Chondrocyte (in vitro differentiated cells): ENCODE measurements at regions not wholly inside any gene's neighbourhood (a gene's known extent, or its start where the extent isn't known, plus 50 kb on each side); places are given as distances from the start of the nearest gene placed in this dataset.

Experiments used
- DNase-seq: peaks from one replicate; pipeline ENCODE4 v3.0.0; 2021; ENCODE audit warnings: mixed read lengths, low spot score
- H3K27ac Mint-ChIP-seq: one replicate; pipeline ENCODE4 v1.8.0; 2021; ENCODE audit warnings: mild to moderate bottlenecking, moderate library complexity, mixed read lengths; ENCODE audit not compliant: unreplicated experiment
- H3K27me3 Mint-ChIP-seq: 2 replicates; pipeline ENCODE4 v1.8.0; 2021; ENCODE audit warnings: low read depth, mixed read lengths
- H3K36me3 Mint-ChIP-seq: 2 replicates; pipeline ENCODE4 v1.8.0; 2021; ENCODE audit warnings: low read depth, mixed read lengths
- H3K4me1 Mint-ChIP-seq: 2 replicates; pipeline ENCODE4 v1.8.0; 2021; ENCODE audit warnings: low read depth, mild to moderate bottlenecking, mixed read lengths
- H3K4me3 Mint-ChIP-seq: one replicate; pipeline ENCODE4 v1.8.0; 2021; ENCODE audit warnings: mild to moderate bottlenecking, moderate library complexity, mixed read lengths; ENCODE audit not compliant: unreplicated experiment
- H3K9me3 Mint-ChIP-seq: 2 replicates; pipeline ENCODE4 v1.8.0; 2021; ENCODE audit warnings: low read depth, mixed read lengths
- TF ChIP-seq, protein P1 (sequence below): fragments of 200-600 bp; sonication (generic); IDR thresholded peaks from 2 replicates; pipeline ENCODE4 v1.5.0; 2021; ENCODE audit warnings: antibody characterized with exemption, mild to moderate bottlenecking, moderate library complexity

- TF ChIP-seq, protein P1, sequence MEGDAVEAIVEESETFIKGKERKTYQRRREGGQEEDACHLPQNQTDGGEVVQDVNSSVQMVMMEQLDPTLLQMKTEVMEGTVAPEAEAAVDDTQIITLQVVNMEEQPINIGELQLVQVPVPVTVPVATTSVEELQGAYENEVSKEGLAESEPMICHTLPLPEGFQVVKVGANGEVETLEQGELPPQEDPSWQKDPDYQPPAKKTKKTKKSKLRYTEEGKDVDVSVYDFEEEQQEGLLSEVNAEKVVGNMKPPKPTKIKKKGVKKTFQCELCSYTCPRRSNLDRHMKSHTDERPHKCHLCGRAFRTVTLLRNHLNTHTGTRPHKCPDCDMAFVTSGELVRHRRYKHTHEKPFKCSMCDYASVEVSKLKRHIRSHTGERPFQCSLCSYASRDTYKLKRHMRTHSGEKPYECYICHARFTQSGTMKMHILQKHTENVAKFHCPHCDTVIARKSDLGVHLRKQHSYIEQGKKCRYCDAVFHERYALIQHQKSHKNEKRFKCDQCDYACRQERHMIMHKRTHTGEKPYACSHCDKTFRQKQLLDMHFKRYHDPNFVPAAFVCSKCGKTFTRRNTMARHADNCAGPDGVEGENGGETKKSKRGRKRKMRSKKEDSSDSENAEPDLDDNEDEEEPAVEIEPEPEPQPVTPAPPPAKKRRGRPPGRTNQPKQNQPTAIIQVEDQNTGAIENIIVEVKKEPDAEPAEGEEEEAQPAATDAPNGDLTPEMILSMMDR: no peak
- no peak overlapping the region for H3K27ac Mint-ChIP-seq
- DNase-seq: no peak
- no peaks in the 10 kb centered on the region for H3K36me3 Mint-ChIP-seq
- no peaks in the 10 kb centered on the region for H3K4me1 Mint-ChIP-seq
- peaks cover 9% of the 10 kb centered on the region for H3K9me3 Mint-ChIP-seq
- H3K27me3 Mint-ChIP-seq: no peaks in the 10 kb centered on the region
- no peak overlapping the region for H3K4me3 Mint-ChIP-seq
Measured at GRCh38 chr7:145009876-145010275, 174.0 kb upstream of the TPK1 start.

DNA sequence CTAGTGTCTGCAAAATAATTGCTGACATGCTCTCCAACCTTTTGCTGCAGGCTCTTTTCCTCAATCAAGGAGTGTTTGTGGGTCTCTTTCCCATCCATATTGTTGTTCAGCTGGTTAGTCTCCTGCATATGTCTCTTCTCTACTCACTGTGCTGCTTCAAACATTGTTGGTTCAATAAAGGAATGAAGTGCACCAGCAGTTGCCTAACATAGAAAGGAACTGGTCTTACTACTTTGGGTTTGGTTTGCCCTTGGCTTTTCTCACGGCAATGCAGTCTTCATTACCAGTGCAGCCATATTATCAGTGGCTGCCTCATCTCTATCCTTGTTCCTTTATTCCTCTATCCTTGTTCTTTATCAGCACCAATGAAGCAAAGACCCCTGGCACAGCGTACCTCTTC, 169.7 kb upstream of the TPK1 start:
- DNase-seq: no peak
- no peak overlapping the region for H3K4me3 Mint-ChIP-seq
- no peaks in the 10 kb centered on the region for H3K36me3 Mint-ChIP-seq
- no peaks in the 10 kb centered on the region for H3K27me3 Mint-ChIP-seq
- TF ChIP-seq, protein P1: no peak
- no peaks in the 10 kb centered on the region for H3K4me1 Mint-ChIP-seq
- no peak overlapping the region for H3K27ac Mint-ChIP-seq
- H3K9me3 Mint-ChIP-seq: peaks cover 19% of the 10 kb centered on the region

DNA sequence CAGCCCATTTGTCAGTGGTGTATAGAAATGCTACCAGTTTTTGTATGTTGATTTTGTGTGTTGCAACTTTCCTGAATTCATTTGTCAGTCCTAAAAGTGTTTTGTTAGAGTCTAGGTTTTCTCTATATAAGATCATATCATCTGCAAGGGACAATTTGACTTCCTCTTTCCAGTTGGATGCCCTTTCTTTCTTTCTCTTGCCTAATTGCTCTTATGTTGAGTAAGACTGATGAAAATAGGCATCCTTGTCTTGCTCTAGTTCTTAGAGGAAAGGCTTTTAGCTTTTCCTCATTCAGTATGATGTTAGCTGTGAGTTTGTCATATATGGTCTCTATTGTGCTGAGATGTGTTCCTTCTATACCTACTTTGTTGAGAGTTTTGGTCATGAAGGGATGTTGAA, 161.7 kb upstream of the TPK1 start:
- no peak overlapping the region for H3K4me3 Mint-ChIP-seq
- no peaks in the 10 kb centered on the region for H3K36me3 Mint-ChIP-seq
- TF ChIP-seq, protein P1: no peak
- no peak for DNase-seq
- peaks cover 51% of the 10 kb centered on the region for H3K9me3 Mint-ChIP-seq
- no peaks in the 10 kb centered on the region for H3K4me1 Mint-ChIP-seq
- H3K27me3 Mint-ChIP-seq: no peaks in the 10 kb centered on the region
- no peak overlapping the region for H3K27ac Mint-ChIP-seq

- H3K27ac Mint-ChIP-seq: no peak overlapping the region
- no peaks in the 10 kb centered on the region for H3K27me3 Mint-ChIP-seq
- no peak overlapping the region for H3K4me3 Mint-ChIP-seq
- no peaks in the 10 kb centered on the region for H3K4me1 Mint-ChIP-seq
- H3K9me3 Mint-ChIP-seq: peaks cover 44% of the 10 kb centered on the region
- no peak for DNase-seq
- TF ChIP-seq, protein P1: no peak
- H3K36me3 Mint-ChIP-seq: no peaks in the 10 kb centered on the region
Measured at GRCh38 chr7:144995495-144995894, 159.6 kb upstream of the TPK1 start.

DNA sequence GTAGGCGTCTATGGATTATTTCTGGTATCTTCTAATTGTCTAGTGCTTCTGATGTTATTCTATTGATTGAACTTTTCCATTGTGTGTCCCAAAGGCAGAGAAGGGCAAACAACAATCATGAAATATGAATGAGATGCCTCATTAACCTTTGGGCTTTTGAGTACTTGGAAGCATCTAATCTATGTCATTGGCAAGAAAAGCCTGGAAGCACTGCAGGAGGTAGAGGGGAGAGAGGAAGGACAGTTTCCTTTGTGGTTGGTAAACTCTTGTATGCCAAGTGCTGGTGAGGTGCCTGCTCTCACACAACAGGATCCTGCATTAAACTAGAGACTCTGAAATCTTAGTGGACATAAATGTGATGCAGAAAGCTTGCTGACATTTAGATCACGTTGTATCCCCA, 155.2 kb upstream of the TPK1 start:
- TF ChIP-seq, protein P1: no peak
- no peak overlapping the region for H3K4me3 Mint-ChIP-seq

More for the DNA sequence above, 155.2 kb upstream of the TPK1 start:
- no peaks in the 10 kb centered on the region for H3K4me1 Mint-ChIP-seq
- H3K27ac Mint-ChIP-seq: no peak overlapping the region
- peaks cover 16% of the 10 kb centered on the region for H3K9me3 Mint-ChIP-seq
- no peaks in the 10 kb centered on the region for H3K27me3 Mint-ChIP-seq
- DNase-seq: no peak
- no peaks in the 10 kb centered on the region for H3K36me3 Mint-ChIP-seq
